ENCODE measurements at regions not wholly inside any gene's neighbourhood (a gene's known extent, or its start where the extent isn't known, plus 50 kb on each side); places are given as distances from the start of the nearest gene placed in this dataset.
"Not testable (repeated sequence)": the region's sequence is repeated elsewhere in the genome, so short reads cannot be mapped to it uniquely, and the experiment has no call there.

GRCh38 chr9:129413537-129414376 is 207.1 kb downstream of the C9orf50 start:
- Histone ChIP-seq H3K9ac (ENCODE audit: low read depth in 1 of 2, low read length in 2 of 2) (peak overlapping the region; percentile 89 to 91), H3K27ac (ENCODE audit: low read depth in 1 of 2, low read length in 2 of 2) (peak overlapping the region; percentile 93 to 98), H3K27me3 (ENCODE audit: control insufficient read depth in 4 of 4, insufficient read depth in 4 of 4, low read length in 3 of 4) (no peaks in the 10 kb centered on the region), H3K4me3 (ENCODE audit: low read depth in 1 of 3, low read length in 3 of 3) (peak overlapping the region in 2 of 3 donors; percentile 36 to 68), H3K9me3 (ENCODE audit: control insufficient read depth in 4 of 4, low read length in 3 of 4) (no peaks in the 10 kb centered on the region), H3K4me1 (ENCODE audit: control insufficient read depth in 4 of 4, insufficient read depth in 4 of 4, low read length in 3 of 4) (peaks cover 0 to 14% (median 8%) of the 10 kb centered on the region in 4 donors), H3K36me3 (ENCODE audit: control insufficient read depth in 4 of 4, insufficient read depth in 3 of 4, low read depth in 1 of 4, low read length in 3 of 4) (no peaks in the 10 kb centered on the region)
- DNase-seq (ENCODE audit: low spot score) = peak; percentile 96
- WGBS = under 1% methylated on average over 84 of the region's 84 CpGs
- TF ChIP-seq GABPA (IDR thresholded peaks at IDR 0.05 in 1 of 2, conservative IDR thresholded peaks at IDR 0.05 in 1 of 2) (peak in 1 of 2 donors; percentile 12), HNF4A (conservative IDR thresholded peaks at IDR 0.05) (no peak)

DNA sequence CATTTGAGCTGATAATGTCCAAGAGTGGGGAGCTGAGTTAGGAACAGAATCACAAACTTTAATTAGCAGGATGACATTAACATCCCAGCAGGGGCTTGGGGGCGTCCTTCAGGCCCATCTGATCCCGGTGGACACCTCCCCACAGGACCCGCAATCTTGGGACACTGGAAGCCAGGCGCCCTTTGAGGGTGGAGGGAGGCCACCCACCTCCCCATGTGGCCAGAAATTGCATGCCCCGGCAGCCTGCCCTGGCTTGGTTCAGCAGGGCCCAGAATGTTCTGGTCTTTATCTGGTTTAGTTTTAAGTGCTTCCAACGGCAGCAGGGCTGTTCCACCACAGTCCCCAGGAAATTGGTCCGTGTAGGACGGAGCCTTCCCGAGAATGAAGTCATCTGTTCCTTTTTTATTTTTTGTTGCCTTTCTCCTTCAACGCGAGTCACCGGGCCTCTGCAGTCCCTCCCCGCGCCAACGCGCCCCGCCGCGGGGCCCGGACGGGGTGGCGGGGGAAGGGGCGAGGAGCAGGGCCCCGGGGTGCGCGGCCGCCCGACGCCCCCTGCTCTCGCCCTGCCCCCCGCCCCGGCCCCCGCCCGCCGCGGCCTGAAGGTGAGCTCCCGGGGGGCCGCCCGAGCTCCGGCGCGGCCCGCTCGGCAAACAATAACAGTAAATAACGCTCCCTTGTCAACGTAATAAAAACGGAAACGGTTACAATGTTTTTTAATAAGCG is 207.9 kb downstream of the C9orf50 start:
- peak overlapping the region in 1 of 3 donors; percentile 68 for H3K4me3 ChIP-seq (ENCODE audit: low read depth in 1 of 3, low read length in 3 of 3)
- H3K27ac ChIP-seq (ENCODE audit: low read depth in 1 of 2, low read length in 2 of 2) = peak overlapping the region; percentile 92 to 93
- peaks cover 0 to 14% (median 8%) of the 10 kb centered on the region in 4 donors for H3K4me1 ChIP-seq (ENCODE audit: control insufficient read depth in 4 of 4, insufficient read depth in 4 of 4, low read length in 3 of 4)
- no peaks in the 10 kb centered on the region for H3K9me3 ChIP-seq (ENCODE audit: control insufficient read depth in 4 of 4, low read length in 3 of 4)
- H3K9ac ChIP-seq (ENCODE audit: low read depth in 1 of 2, low read length in 2 of 2) = peak overlapping the region; percentile 48 to 74
- H3K36me3 ChIP-seq (ENCODE audit: control insufficient read depth in 4 of 4, insufficient read depth in 3 of 4, low read depth in 1 of 4, low read length in 3 of 4) = no peaks in the 10 kb centered on the region
- TF ChIP-seq JUND (IDR thresholded peaks at IDR 0.05) (no peak), SP1 (IDR thresholded peaks at IDR 0.05) (peak; percentile 14), RXRA (IDR thresholded peaks at IDR 0.05) (no peak), HNF4G (IDR thresholded peaks at IDR 0.05) (no peak), RAD21 (IDR thresholded peaks at IDR 0.05) (peak in 1 of 2 donors; percentile 47), NR2F2 (IDR thresholded peaks at IDR 0.05) (peak; percentile 9), CTCF (IDR thresholded peaks at IDR 0.05; ENCODE audit: low read depth, low read length, missing input control) (no peak)
- DNase-seq (ENCODE audit: low spot score) = no peak
- 11% methylated on average over 49 of the region's 49 CpGs for WGBS
- H3K27me3 ChIP-seq (ENCODE audit: control insufficient read depth in 4 of 4, insufficient read depth in 4 of 4, low read length in 3 of 4) = no peaks in the 10 kb centered on the region

DNA sequence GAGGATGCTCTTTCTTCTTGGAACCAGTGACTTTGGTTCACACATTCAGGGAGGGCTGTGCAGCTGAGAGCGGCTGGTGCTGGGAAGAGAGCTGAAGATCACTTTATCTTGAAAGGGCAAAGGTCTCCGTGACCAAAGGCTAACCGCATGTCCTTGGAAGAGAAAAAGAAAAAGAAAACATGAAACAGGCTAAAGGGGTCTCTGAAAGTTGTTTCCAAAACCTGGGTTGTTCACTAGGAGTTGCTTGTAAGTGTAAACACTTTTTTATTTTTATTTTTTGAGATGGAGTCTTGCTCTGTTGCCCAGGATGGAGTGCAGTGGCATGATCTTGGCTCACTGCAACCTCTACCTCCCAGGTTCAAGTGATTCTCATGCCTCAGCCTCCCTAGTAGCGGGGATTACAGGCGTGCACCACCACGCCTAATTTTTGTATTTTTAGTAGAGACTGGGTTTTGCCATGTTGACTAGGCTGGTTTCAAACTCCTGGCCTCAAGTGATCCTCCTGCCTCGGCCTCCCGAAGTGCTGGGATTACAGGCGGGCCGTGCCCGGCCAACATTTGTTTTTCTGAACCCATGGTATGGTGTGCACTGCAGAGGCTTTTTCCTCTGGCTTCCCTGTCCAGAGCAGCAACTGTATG is 208.6 kb downstream of the C9orf50 start:
- WGBS = 85% methylated on average over 11 of the region's 11 CpGs
- Histone ChIP-seq H3K9ac (ENCODE audit: low read depth in 1 of 2, low read length in 2 of 2) (peak overlapping the region; percentile 48 to 74), H3K4me1 (ENCODE audit: control insufficient read depth in 4 of 4, insufficient read depth in 4 of 4, low read length in 3 of 4) (peaks cover 0 to 14% (median 8%) of the 10 kb centered on the region in 4 donors), H3K27ac (ENCODE audit: low read depth in 1 of 2, low read length in 2 of 2) (peak overlapping the region; percentile 92 to 93)
- not testable (repeated sequence) for H3K9me3 ChIP-seq (ENCODE audit: control insufficient read depth in 4 of 4, low read length in 3 of 4); DNase-seq (ENCODE audit: low spot score); H3K27me3 ChIP-seq (ENCODE audit: control insufficient read depth in 4 of 4, insufficient read depth in 4 of 4, low read length in 3 of 4); H3K36me3 ChIP-seq (ENCODE audit: control insufficient read depth in 4 of 4, insufficient read depth in 3 of 4, low read depth in 1 of 4, low read length in 3 of 4); H3K4me3 ChIP-seq (ENCODE audit: low read depth in 1 of 3, low read length in 3 of 3)
